ENCODE measurements at regions not wholly inside any gene's neighbourhood (a gene's known extent, or its start where the extent isn't known, plus 50 kb on each side); places are given as distances from the start of the nearest gene placed in this dataset.
A peak's percentile ranks its signal among the peaks of the same experiment; 100 is the strongest.

GRCh38 chr10:128689667-128690066 is 563.4 kb upstream of the MKI67 start:
- DNase-seq = no peak

- no peak for DNase-seq
Observed at GRCh38 chr10:128693493-128694131, 567.4 kb upstream of the MKI67 start.

GRCh38 chr10:128694168-128694850 is 568.1 kb upstream of the MKI67 start:
- DNase-seq = no peak

GRCh38 chr10:128694851-128695725 is 568.9 kb upstream of the MKI67 start:
- DNase-seq = no peak

- DNase-seq = no peak
Observed at GRCh38 chr10:128695931-128696330, 569.7 kb upstream of the MKI67 start.

GRCh38 chr10:128697437-128697836 is 571.2 kb upstream of the MKI67 start:
- DNase-seq = no peak

- no peak for DNase-seq
Observed at GRCh38 chr10:128701381-128701780, 575.2 kb upstream of the MKI67 start.

- no peak for DNase-seq
Observed at GRCh38 chr10:128701837-128702236, 575.6 kb upstream of the MKI67 start.

GRCh38 chr10:128704716-128705115 is 578.5 kb upstream of the MKI67 start:
- no peak for DNase-seq

GRCh38 chr10:128708182-128708581 is 582.0 kb upstream of the MKI67 start:
- no peak for DNase-seq

GRCh38 chr10:128709686-128710085 is 583.5 kb upstream of the MKI67 start:
- no peak for DNase-seq

GRCh38 chr10:128710098-128710797 is 584.0 kb upstream of the MKI67 start:
- DNase-seq = no peak

- DNase-seq = no peak
Observed at GRCh38 chr10:128710798-128711183, 584.6 kb upstream of the MKI67 start.

GRCh38 chr10:128711806-128712205 is 585.6 kb upstream of the MKI67 start:
- DNase-seq = no peak

GRCh38 chr10:128712661-128713400 is 586.6 kb upstream of the MKI67 start:
- DNase-seq = peak; percentile 53

GRCh38 chr10:128713471-128713870 is 587.2 kb upstream of the MKI67 start:
- no peak for DNase-seq

- DNase-seq = peak; percentile 86
Observed at GRCh38 chr10:128713874-128714570, 587.8 kb upstream of the MKI67 start.

- DNase-seq = no peak
Observed at GRCh38 chr10:128714644-128715415, 588.6 kb upstream of the MKI67 start.

- DNase-seq = no peak
Observed at GRCh38 chr10:128716181-128716580, 590.0 kb upstream of the MKI67 start.

GRCh38 chr10:128721963-128722445 is 595.8 kb upstream of the MKI67 start:
- no peak for DNase-seq

GRCh38 chr10:128722947-128723346 is 596.7 kb upstream of the MKI67 start:
- DNase-seq = no peak

Measured in left hindlimb (tissue), 1 donor.